Dermis microvascular lymphatic vessel endothelial cell (primary cell): ENCODE measurements at regions not wholly inside any gene's neighbourhood (a gene's known extent, or its start where the extent isn't known, plus 50 kb on each side); places are given as distances from the start of the nearest gene placed in this dataset.

Source experiments
- DNase-seq, 2 donors: peaks; one replicate each; pipeline versions ENCODE4 v3.0.0 to v3.0.0-alpha.2; 2010; ENCODE audit warnings: low read depth in 2 of 2

DNA sequence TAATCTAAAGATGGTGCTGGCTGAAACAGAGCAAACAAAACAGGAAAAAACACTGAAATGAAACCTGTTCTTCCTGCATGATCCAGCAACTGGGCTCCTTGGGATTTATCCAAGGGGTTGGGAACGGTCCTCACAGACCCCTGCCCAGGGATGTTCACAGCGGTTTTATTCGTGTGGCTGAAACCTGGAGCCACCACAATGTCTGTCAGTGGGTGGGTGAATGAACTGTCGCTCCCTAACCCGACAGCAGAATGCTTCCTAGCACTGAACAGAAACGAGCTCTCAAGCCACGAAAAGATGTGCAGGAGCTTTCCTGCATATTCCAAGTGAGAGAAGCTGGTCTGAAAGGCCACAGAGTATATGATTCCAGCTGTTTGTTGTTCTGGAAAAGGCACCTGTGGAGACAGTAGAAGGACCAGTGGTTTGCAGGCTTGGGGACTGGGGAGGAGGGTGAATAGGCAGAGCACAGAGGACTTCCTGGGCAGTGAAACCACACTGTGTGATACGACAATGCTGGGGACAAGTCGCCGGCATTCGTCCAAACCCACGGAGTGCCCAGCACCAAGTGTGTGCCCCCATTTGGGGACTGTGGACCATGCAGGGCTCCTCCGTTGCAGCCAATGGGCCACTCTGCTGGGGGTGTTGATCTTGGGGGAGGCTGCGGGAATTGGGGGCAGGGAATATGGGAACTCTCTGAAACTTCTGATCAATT is 73.9 kb downstream of the TEX29 start:
- no peak for DNase-seq

GRCh38 chr13:111395511-111396393 is 75.3 kb downstream of the TEX29 start:
- DNase-seq, result no peak

- no peak for DNase-seq
Observed at GRCh38 chr13:111396457-111396856, 76.0 kb downstream of the TEX29 start.

GRCh38 chr13:111397202-111397880 is 76.9 kb downstream of the TEX29 start:
- DNase-seq, result no peak

GRCh38 chr13:111398196-111398595 is 77.8 kb downstream of the TEX29 start:
- no peak for DNase-seq

- no peak for DNase-seq
Observed at GRCh38 chr13:111398715-111399299, 78.4 kb downstream of the TEX29 start.

GRCh38 chr13:111399334-111399733 is 78.9 kb downstream of the TEX29 start:
- DNase-seq, result no peak

- DNase-seq, result no peak
Observed at GRCh38 chr13:111399776-111400538, 79.5 kb downstream of the TEX29 start.

- no peak for DNase-seq
Observed at GRCh38 chr13:111401151-111401550, 80.7 kb downstream of the TEX29 start.

DNA sequence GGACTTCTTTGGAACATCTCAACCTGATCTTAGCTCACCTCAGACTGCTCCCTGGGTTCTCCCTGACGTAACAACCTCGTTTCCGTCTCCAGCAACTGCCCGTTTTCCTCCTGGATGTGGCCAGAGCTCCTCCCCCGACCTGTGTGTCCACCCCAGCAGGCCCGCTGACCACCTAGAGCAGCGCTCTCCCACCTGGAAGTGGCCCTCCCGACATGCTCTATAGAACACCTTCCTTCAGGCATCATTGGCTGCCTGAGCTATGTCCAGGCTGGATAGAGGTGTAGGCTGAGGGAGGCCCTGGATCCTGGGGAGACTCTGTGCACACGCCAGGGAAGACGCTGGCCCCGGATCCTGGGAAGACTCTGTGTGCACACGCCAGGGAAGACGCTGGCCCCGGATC is 81.3 kb downstream of the TEX29 start:
- no peak for DNase-seq

DNA sequence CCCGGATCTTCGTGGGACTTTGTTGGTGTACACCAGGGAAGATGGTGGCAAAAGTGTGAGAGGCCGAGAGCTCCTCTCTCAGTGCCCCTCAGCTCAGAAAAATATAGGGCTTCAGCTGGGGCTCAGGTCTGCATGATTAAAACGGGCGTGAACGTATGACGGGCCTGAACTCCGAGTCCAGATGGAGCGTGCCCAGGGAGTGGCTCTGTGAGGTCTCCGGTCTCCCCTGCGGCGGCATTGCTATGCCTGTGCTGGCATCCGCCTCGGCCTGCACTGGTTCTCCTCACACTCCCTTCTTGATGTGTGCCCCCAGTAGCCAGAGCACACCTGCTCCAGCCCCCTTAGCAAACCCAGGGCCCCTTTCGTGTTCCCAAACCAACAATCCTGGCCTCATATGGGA is 82.0 kb downstream of the TEX29 start:
- DNase-seq, result no peak

DNA sequence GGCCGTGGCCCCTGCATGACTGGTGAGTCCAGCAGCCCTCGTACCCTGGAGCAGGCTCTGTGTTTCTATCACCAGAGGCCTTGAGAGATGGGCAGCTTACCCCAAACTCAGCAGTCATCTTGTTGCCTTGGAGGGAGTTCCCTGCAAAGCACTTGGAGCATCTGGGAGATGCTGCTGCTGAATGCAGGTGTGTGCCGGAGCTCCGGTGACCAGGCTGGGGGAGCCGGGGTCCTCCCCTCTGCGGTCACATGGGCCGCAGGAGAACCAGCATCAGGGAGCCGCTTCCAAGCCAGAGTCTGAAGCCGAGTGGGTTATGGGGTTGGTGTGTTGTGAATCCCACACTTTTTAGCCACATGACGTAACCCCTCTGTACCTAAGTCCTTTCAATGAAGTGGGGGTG is 82.8 kb downstream of the TEX29 start:
- no peak for DNase-seq

GRCh38 chr13:111404746-111405145 is 84.3 kb downstream of the TEX29 start:
- no peak for DNase-seq

- DNase-seq, result no peak
Observed at GRCh38 chr13:111406636-111407035, 86.2 kb downstream of the TEX29 start.

GRCh38 chr13:111407381-111408131 is 87.1 kb downstream of the TEX29 start:
- no peak for DNase-seq

DNA sequence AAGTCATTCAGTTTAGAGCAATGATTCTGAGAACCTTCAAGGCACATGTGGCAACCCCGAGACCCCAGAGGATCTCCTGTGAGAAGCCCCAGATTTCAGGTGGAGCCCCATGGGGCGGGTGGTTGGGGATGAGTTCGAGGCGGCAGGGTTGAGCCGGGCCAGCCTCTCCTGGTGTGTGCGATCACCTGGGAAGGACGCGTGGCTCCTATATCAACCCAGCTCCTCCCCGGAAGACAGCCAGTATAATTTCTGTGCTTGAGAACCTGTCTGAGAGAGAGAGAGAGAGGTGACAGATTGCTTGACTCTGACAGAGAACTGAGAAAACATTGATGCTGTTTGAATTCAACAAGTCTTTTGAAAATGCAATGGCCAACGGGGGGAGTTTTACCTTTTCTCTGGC is 89.0 kb downstream of the TEX29 start:
- DNase-seq, result no peak

GRCh38 chr13:111410232-111411021 is 90.0 kb downstream of the TEX29 start:
- DNase-seq, result no peak

- no peak for DNase-seq
Observed at GRCh38 chr13:111411151-111411858, 90.9 kb downstream of the TEX29 start.
